HepG2 (cell line): ENCODE measurements at regions not wholly inside any gene's neighbourhood (a gene's known extent, or its start where the extent isn't known, plus 50 kb on each side); places are given as distances from the start of the nearest gene placed in this dataset.
A peak's percentile ranks its signal among the peaks of the same experiment; 100 is the strongest.

ENCODE experiments used
- E2F5 ChIP-seq: sonication (generic); formaldehyde crosslinking; conservative IDR thresholded peaks from 2 replicates; pipeline ENCODE4 v1.4.0; 2020; ENCODE audit warnings: missing genetic modification reagents
- IKZF4 ChIP-seq: sonication (generic); formaldehyde crosslinking; IDR thresholded peaks from 2 replicates; pipeline ENCODE4 v1.5.1; 2020; ENCODE audit warnings: borderline replicate concordance, mild to moderate bottlenecking, low read depth, missing genetic modification reagents; ENCODE audit errors: not compliant biosample characterization
- KLF15 ChIP-seq: sonication (generic); formaldehyde crosslinking; IDR thresholded peaks from 2 replicates; pipeline ENCODE4 v1.8.1; 2023; ENCODE audit warnings: borderline replicate concordance, mild to moderate bottlenecking, inconsistent platforms, missing genetic modification reagents, mixed read lengths
- MIER3 ChIP-seq: IDR thresholded peaks from 2 replicates; pipeline ENCODE4 v1.6.1; 2016; ENCODE audit warnings: missing compliant biosample characterization, borderline replicate concordance
- RXRA ChIP-seq: sonication (generic); formaldehyde crosslinking; IDR thresholded peaks from 2 replicates; pipeline ENCODE4 v1.5.1; 2020; ENCODE audit warnings: missing genetic modification reagents
- STAG1 ChIP-seq: sonication (generic); formaldehyde crosslinking; IDR thresholded peaks from 2 replicates; pipeline ENCODE4 v1.4.0; 2020; ENCODE audit warnings: missing genetic modification reagents
- TAF1 ChIP-seq: sonication (generic); formaldehyde crosslinking; IDR thresholded peaks from 2 replicates; pipeline ENCODE4 v1.4.0; 2020; ENCODE audit warnings: missing genetic modification reagents
- ZKSCAN8 ChIP-seq: IDR thresholded peaks from 2 replicates; pipeline ENCODE4 v1.6.1; 2016; ENCODE audit warnings: borderline replicate concordance, missing genetic modification reagents, missing compliant biosample characterization
- ZNF274 ChIP-seq: sonication (generic); formaldehyde crosslinking; IDR thresholded peaks from 2 replicates; pipeline ENCODE4 v1.5.1; 2020; ENCODE audit warnings: mild to moderate bottlenecking, missing genetic modification reagents
- ZNF569 ChIP-seq: sonication (generic); formaldehyde crosslinking; IDR thresholded peaks from 2 replicates; pipeline ENCODE4 v1.5.0; 2020; ENCODE audit warnings: mild to moderate bottlenecking, missing genetic modification reagents, moderate library complexity, borderline replicate concordance

DNA sequence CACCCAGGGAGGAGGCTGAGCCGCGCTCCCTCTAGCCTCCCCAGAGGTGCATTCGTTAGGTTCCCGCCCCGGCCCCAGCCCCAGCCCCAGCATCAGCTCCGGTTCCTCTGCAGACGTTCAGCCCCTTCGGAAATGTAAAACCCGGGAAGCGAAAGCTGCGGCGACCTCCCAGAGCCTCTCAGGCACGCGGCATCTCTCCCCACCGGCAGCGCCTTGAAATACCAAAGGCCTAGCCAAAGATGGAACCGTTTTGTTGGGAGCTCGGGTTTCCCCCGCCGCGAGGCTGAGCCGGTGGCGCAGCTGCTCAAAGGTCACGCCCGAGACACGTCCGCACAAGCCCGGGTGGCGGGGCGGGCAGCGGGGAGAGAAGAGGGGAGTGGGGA, 77.8 kb upstream of the HES1 start:
- TF ChIP-seq ZKSCAN8 (CRISPR knock-in tag) (no peak), TAF1 (peak; percentile 50; the same call in 1 of the 2 replicates), E2F5 (no peak), ZNF569 (no peak), ZNF274 (CRISPR knock-in tag) (no peak), RXRA (peak; percentile 74), KLF15 (CRISPR knock-in tag) (no peak), STAG1 (peak; percentile 19; the same call in 1 of the 2 replicates), MIER3 (CRISPR knock-in tag) (no peak), IKZF4 (CRISPR knock-in tag) (no peak)
